HepG2 (cell line): ENCODE measurements at regions not wholly inside any gene's neighbourhood (a gene's known extent, or its start where the extent isn't known, plus 50 kb on each side); places are given as distances from the start of the nearest gene placed in this dataset.
"Not testable (repeated sequence)": the region's sequence is repeated elsewhere in the genome, so short reads cannot be mapped to it uniquely, and the experiment has no call there.

Experiments used
- ATAC-seq: fragments of 200-7000 bp; cut with Tn5 transposase; 3 replicates; pipeline ENCODE4 v1.9.1; 2020; ENCODE audit warnings: mild to moderate bottlenecking, moderate library complexity
- BruUV-seq: library from RNA; stranded (reverse); fragments of 400-500 nt; replicated peaks from 2 replicates; lab custom pipeline; 2021; lab: Mats Ljungman, UMichigan
- CTCF ChIA-PET: fragments of 300-600 bp; formaldehyde crosslinking; extraction: SDS; loops from one replicate; lab custom pipeline; 2021; ENCODE audit warnings: low total read pairs, inconsistent platforms, low intra/inter-chr PET ratio; lab: Yijun Ruan, JAX
- POLR2A ChIA-PET: fragments of 350-600 bp; sonication (Branson Sonifier 250); formaldehyde crosslinking; loops from one replicate; lab custom pipeline; 2020; ENCODE audit warnings: antibody characterized with exemption, inconsistent platforms; lab: Yijun Ruan, JAX
- DNase-seq: peaks from one replicate; pipeline ENCODE4 v3.0.0-alpha.2; 2015; ENCODE audit warnings: low spot score
- FAIRE-seq: peaks from 3 replicates; lab custom pipeline; 2011; peaks lifted over from hg19 to GRCh38; lab: Jason Lieb, UNC
- H2AFZ ChIP-seq: one replicate; pipeline ENCODE4 v1.6.1; 2011; ENCODE audit warnings: low read length, inconsistent platforms
- H3K27ac ChIP-seq: fragments of 300-600 bp; 3 replicates; pipeline ENCODE4 v1.8.0; 2011; ENCODE audit warnings: mixed run types, mild to moderate bottlenecking, mixed read lengths, low read length, inconsistent platforms; ENCODE audit not compliant: insufficient read depth; ENCODE audit errors: extremely low read length
- H3K27me3 ChIP-seq, 2 experiments: fragments of 200-600 bp in 1 of 2; 2 replicates in 1 of 2; 3 replicates in 1 of 2; pipeline versions ENCODE4 v1.6.0 to v1.8.0; 2011; ENCODE audit warnings: low read length in 2 of 2, mild to moderate bottlenecking in 2 of 2, moderate library complexity in 2 of 2, inconsistent platforms in 1 of 2; ENCODE audit not compliant: insufficient read depth in 2 of 2, control insufficient read depth in 1 of 2
- H3K36me3 ChIP-seq, 2 experiments: fragments of 200-600 bp in 1 of 2; replicated peaks in 1 of 2; 2 replicates in 1 of 2; 3 replicates in 1 of 2; pipeline versions ENCODE4 v1.5.1 to v1.8.0; 2011; ENCODE audit warnings: low read length in 2 of 2, inconsistent platforms in 1 of 2; ENCODE audit not compliant: insufficient read depth in 2 of 2, control insufficient read depth in 1 of 2
- H3K4me1 ChIP-seq: 2 replicates; pipeline ENCODE4 v1.5.1; 2012; ENCODE audit warnings: low read length, inconsistent platforms; ENCODE audit not compliant: insufficient read depth
- H3K4me2 ChIP-seq: 2 replicates; pipeline ENCODE4 v1.6.0; 2011; ENCODE audit warnings: low read depth, low read length, inconsistent platforms
- H3K4me3 ChIP-seq, 3 experiments: fragments of 200-600 bp in 1 of 3; sonication (generic), shearing (Covaris generic) in 1 of 3; replicated peaks in 1 of 3; 2 replicates each; pipeline ENCODE4 v1.5.1; 2011 to 2016; ENCODE audit warnings: low read length in 3 of 3, inconsistent platforms in 2 of 3, low read depth in 2 of 3, mild to moderate bottlenecking in 2 of 3, control low read depth in 1 of 3, mixed read lengths in 1 of 3; ENCODE audit not compliant: insufficient read depth in 1 of 3
- H3K79me2 ChIP-seq: one replicate; pipeline ENCODE4 v1.6.1; 2011; ENCODE audit warnings: low read length, inconsistent platforms; ENCODE audit not compliant: insufficient read depth
- H3K9ac ChIP-seq: 2 replicates; pipeline ENCODE4 v1.6.0; 2011; ENCODE audit warnings: mild to moderate bottlenecking, low read depth, low read length, inconsistent platforms; ENCODE audit not compliant: insufficient read depth
- H3K9me3 ChIP-seq: 2 replicates; pipeline ENCODE4 v1.5.1; 2012; ENCODE audit warnings: mild to moderate bottlenecking, low read length
- H4K20me1 ChIP-seq: 2 replicates; pipeline ENCODE4 v1.6.0; 2011; ENCODE audit warnings: inconsistent platforms, mild to moderate bottlenecking, low read length, moderate library complexity; ENCODE audit not compliant: insufficient read depth
- SAP130 ChIP-seq: IDR thresholded peaks from 2 replicates; pipeline ENCODE4 v1.6.1; 2016; ENCODE audit warnings: low read depth
- SNAPC4 ChIP-seq: sonication (generic); formaldehyde crosslinking; IDR thresholded peaks from 2 replicates; pipeline ENCODE4 v1.4.0; 2020; ENCODE audit warnings: mild to moderate bottlenecking, missing genetic modification reagents
- WGBS: methylation state at CpG from one replicate; pipeline ENCODE4 v1.1.6; 2017; ENCODE audit warnings: low lambda C conversion rate; 5-methylcytosine and 5-hydroxymethylcytosine counted together
- in situ Hi-C: cut with HindIII; loops from 2 replicates; pipeline ENCODE4 v1.10.0; 2017; ENCODE audit warnings: low pct_unique_long_range_greater_than_20kb; ENCODE audit not compliant: extremely low pct_ligation_motif_present
- intact Hi-C: fragments of 100-400 bp; cut with micrococcal nuclease; formaldehyde crosslinking; loops from one replicate; pipeline ENCODE4 v1.10.0; 2022; ENCODE audit not compliant: unreplicated experiment

DNA sequence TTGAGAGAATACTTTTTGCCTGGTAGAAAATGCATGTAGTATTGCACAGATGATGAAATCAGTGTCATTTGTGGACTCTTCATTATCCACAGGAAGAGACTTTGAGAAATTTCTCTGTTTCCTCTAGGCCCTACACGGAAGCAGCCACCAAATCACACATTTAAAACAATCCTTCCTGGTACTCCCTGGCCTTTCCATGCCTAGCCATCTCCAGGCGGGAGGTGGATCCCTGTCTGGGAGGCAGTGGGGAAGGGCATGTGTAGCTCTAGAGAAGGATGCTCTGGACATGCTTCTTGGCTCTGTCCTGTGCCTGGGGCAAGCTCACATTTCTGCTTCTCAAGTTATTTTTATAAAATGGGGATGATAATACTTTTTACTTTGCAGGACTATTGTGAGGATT lies 114.1 kb downstream of the ADAMTS15 start:
- Histone ChIP-seq H3K79me2 (no peaks in the 10 kb centered on the region), H2AFZ (no peak overlapping the region), H3K4me3 (no peak overlapping the region), H4K20me1 (no peaks in the 10 kb centered on the region), H3K27ac (no peak overlapping the region), H3K36me3 (no peaks in the 10 kb centered on the region), H3K9ac (no peak overlapping the region), H3K4me2 (no peak overlapping the region), H3K27me3 (no peaks in the 10 kb centered on the region)
- 0% methylated on average over 2 of the region's 2 CpGs for WGBS
- BruUV-seq, result no TSS peak
- FAIRE-seq, result no peak
- CTCF ChIA-PET, result no interaction called here
- intact Hi-C loops, result no loop called here
- no peak for ATAC-seq
- no peak for DNase-seq
- TF ChIP-seq SNAPC4 (CRISPR knock-in tag) (no peak), SAP130 (CRISPR knock-in tag) (no peak)
- TF ChIP-seq, all 625 proteins: peak for 0
- H3K9me3 ChIP-seq, result no peaks in the 10 kb centered on the region
- in situ Hi-C loops, result no loop called here
- POLR2A ChIA-PET, result no interaction called here
- no peaks in the 10 kb centered on the region for H3K4me1 ChIP-seq

DNA sequence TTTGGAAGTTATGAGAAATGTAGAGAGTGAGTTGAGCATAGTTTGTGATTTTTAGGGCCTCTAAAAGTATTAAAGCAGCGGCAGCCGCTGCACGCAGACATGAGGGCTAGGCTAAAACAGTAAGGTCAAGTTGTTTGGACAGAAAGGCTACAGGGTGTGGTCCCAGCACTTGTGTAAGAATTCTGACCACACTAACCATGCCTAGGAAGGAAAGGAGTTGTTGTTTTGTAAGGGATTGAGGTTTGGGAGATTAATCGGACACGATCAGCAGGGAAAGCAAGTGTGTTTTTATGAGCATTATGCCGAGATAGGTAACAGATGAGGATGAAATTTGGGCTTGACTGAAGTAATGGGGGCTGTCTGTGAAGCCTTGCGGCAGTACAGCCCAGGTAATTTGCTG lies 117.9 kb downstream of the ADAMTS15 start:
- H3K27ac ChIP-seq, H3K4me1 ChIP-seq, BruUV-seq, DNase-seq, POLR2A ChIA-PET, H3K9me3 ChIP-seq, H3K27me3 ChIP-seq, H3K79me2 ChIP-seq, FAIRE-seq, H3K9ac ChIP-seq, ATAC-seq, intact Hi-C loops, in situ Hi-C loops, H3K4me2 ChIP-seq, CTCF ChIA-PET, H3K4me3 ChIP-seq, H4K20me1 ChIP-seq, H3K36me3 ChIP-seq, H2AFZ ChIP-seq: not testable (repeated sequence)
- WGBS, result 63% methylated on average over 7 of the region's 7 CpGs
